Mucosa of gallbladder (tissue), 1 donor: ENCODE measurements at regions not wholly inside any gene's neighbourhood (a gene's known extent, or its start where the extent isn't known, plus 50 kb on each side); places are given as distances from the start of the nearest gene placed in this dataset.

Experiments used
- DNase-seq: peaks from one replicate; pipeline ENCODE4 v3.0.0-alpha.2; 2020; ENCODE audit warnings: low spot score
- donor health status: DM: no; HTN: no; CAD: no.

DNA sequence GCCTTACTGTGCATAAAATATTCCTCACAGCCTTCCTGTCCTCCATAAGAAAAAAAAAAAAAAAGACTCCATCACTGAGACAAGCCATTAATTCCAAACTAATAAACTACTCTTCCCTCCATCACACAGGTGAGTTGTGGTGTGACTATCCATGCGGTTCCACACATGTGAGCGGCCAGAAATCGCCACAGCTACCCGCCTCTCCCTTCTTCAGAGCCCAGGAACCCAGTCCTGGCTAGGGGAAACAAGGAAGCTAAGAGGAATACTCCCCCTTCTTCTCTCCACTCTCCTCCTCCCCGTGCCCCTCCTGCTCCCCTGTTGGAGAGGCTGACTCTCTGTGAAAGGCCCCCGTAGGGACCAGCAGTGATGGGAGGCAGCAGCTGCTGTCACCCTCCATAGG, 128.6 kb upstream of the ARID1B start:
- DNase-seq, result no peak

- no peak for DNase-seq
These were observed 129.2 kb upstream of the ARID1B start for GRCh38 chr6:156647991-156648390.

DNA sequence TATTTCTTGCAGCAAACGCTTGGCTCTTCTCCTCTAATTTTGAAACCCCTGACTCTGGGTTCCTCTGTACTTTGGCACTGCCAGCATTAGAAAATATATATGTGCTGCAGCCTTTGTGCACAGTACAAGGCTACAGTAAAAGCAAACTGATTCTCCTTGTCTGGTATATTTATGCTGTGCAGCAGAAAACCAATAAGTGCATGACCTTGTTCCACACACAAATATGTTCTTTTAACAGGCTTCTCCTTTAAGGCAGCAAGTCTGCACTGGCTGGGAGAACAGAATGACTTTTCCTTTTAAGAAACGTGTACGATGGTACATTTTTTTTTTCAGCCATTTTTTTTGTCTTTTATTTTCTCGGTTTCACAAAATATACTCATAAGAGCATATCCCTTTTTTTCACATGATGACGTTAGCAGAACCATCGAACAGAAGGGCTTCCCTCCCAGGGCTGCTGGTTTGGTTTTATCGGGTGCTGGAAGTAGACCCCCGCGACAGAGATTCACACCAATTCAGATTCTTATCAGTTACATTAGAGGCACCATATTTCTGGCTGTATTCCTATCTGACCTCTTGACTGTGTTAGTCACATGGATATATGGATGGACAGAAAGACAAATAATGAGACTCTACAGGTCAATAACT, 129.9 kb upstream of the ARID1B start:
- no peak for DNase-seq

- DNase-seq, result no peak
These were observed 130.7 kb upstream of the ARID1B start for GRCh38 chr6:156646496-156646895.

DNA sequence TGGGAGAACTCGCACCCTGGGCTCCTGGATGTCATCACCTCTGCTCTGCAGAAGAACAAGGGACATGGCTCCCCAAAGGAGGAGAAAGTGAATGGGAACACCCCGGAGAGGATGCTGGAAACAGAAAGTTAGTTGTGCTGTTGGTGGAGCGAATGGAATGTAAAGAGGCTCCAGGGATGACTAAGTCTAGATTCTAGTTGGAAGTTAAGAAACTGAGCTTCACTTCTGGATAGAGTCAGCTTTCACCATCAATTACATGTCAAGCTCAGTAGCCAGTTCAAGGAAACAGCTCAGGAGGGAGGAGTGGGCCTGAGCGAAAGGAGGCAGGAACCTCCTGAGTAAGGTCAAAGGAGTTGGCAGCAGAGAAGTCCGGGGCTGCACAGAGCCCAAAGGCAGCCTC, 132.1 kb upstream of the ARID1B start:
- DNase-seq, result no peak

DNA sequence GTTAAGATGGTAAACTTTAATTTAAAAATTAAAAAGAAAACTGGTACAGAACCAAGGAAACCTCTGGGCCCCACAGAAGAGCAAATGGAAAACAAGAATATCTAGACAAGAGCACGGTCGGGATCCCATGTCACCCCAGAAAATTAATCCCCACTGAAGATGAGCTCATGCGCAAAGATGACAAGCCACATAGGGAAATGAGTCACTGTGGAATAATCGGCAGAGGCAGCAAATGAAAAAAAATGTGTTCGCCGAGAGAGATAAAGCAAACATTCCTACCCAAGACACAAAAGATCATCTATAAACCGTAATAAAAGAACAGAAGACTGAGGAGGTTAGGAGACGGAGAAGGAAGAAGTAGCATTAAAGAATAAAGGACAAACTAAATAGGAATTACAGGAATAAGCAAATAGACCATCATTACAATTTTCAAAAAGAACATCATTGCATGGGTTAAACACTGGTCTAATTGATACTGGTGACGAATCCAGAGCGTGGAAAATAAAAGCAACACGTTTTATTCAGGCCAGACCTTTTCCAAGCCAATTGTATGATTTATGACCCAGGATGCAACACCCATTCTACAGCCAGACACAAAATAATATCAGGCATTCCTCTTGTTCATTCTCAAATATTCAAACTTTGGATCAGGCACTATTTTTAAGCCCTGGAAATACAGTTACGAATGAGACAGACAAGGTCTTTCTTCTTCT, 138.0 kb upstream of the ARID1B start:
- no peak for DNase-seq

GRCh38 chr6:156638581-156638980, 138.6 kb upstream of the ARID1B start:
- DNase-seq, result no peak

DNA sequence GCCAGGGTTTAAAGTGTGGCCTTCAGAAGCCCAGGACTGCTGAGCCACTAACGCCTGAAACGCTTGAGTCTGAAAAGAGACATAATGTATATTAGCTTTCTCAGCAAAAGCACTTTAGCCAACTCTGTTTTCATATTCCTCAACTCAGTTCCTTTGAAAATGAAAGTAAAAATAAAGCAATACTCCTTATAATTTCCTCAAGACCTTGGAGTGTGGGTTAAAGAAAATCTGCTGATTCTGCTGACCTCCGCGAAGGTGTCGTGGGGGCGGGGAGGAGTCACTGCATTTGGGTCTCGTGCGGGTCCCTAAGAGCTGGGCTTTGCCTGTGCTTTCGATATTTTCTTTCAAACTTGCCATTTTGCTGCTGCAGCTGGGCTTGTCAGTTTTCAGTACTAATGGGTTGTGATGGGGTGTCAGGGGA, 142.2 kb upstream of the ARID1B start:
- no peak for DNase-seq

DNA sequence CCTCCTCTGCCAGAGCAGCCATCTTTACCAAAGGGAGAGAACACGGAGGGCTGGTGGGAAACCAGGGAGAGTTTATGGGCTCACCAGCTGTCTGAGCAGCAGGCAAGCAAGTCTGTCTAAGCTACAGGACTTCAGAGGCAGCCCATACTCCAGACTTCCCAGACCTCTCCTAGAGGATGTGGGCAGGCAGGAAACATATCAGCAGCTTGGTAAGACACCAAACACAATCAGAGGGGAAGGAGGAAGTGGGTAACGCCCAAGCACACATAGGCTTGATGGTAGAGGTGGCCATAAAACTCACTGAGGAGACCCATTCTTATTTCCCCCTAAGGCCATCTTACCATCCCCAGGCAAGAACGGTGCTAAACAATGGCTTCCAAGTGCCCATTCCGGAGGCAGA, 143.1 kb upstream of the ARID1B start:
- DNase-seq, result no peak

GRCh38 chr6:156633291-156633690, 143.9 kb upstream of the ARID1B start:
- DNase-seq, result no peak

DNA sequence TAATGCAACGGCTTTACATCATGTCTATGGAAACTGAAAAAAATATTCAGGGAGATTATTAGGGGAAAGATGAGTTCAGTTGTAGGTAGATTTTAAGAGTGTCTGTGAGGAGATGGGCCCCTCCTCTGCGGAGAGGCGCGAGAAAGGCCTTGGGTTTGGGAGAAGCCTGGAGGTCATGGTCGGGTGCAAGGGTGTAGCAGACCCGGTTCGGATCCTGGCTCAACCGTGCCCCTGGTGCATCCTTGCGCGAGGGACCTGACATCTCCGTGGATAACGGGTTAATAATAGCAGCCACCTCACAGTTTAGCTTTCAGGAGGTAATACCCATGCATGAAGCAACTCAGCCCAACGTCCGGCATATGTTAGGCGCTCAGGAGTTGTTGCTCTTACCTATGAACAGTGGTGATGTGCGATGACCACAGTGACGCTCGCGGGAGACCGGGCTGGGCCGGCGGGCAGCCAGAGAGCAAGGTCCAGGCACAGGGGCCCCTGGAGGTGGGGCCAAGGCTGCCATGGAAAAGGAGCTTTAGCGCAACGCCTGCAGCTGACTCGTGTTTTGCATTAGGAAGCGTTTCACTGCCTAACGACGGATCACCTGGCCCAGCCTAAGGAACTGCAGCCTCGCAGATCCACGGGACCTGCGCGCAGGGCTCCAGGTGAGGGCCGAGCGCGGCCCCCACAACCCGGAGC, 146.4 kb upstream of the ARID1B start:
- DNase-seq, result no peak

GRCh38 chr6:156628805-156629204, 148.4 kb upstream of the ARID1B start:
- DNase-seq, result no peak

DNA sequence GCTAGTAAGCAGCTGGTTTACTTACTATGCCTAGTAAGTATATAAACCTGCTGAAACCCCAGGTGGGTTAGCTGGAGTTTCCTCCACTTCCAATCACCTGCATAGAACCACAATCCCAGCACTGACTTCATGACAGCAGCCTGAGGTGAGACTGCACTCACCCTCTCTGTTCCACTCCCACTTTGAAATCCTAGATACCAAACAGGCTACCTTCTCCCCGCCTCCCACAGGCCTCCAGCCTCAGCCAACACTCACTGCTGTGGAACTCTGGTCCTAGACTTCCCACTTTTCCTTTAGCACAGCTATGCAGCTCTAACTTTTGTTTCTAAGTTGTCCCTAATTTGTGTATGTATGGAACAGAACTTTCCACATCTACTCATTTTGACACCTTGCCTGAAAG, 149.7 kb upstream of the ARID1B start:
- DNase-seq, result no peak

DNA sequence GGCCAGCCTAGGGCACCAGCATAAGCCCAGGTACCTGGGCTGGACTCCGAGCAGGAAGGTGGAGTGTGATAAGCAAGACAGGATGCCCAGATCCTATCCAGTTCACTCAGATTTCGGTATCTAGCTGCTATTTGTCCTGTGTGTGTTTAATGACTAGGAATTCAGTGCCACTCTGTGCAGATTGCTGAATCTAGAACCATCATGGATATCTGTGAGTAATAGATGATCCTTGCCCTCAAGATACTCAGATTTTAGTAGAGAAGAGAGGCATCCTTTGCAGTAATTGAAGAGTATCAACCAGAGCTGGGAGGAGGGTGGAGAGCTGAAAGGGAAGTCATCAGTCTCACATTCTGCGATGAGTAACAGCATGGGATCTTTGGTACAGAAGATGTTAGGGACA, 155.0 kb upstream of the ARID1B start:
- DNase-seq, result no peak

DNA sequence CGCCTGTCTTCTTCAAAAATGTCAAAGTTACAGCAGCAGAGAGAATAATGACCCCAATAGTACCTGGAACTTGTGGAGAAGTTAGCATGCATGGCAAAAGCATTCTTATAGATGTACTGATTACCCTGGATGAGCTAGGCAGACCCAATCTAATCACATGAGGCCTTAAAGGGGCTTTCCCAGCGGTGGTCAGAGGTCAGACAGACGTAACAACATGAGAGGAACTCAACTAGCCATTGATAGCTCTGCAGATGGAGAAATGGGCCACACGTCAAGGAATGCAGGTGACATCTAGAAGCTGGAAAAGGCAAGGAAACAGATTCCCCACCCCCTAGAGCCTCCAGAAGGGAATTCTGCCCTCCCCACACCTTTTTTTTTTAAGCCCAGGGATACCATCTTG, 156.8 kb upstream of the ARID1B start:
- no peak for DNase-seq

DNA sequence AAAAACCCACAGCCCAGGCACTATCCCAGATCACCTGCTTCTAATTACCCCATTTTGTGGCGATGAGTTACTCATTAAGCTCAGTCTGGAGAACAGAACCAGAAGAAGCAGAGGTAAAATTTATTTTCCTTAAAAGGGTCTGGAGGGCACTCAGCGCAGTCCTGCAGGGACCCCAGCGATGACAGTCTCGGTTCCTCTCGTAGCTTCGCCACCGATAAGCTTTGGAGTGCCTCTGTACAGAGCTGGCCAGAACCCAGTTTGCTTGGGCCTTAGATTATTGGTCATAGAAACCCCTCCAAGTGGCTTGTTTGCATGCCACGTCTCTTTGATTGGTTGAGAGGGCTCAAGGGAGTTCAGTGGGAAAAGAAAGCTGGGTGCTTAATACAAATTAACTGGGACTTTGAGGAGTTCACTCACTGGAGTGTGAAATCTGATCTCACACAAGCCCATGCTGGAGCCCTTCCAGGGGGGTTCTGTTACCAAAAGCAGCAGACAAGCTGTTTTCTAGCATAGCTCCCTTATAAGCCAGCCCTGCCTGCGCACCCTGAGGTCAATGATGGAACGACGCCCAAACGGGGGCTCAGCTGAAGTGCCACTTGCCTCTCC, 158.5 kb upstream of the ARID1B start:
- no peak for DNase-seq

- DNase-seq, result no peak
These were observed 159.2 kb upstream of the ARID1B start for GRCh38 chr6:156617941-156618340.

GRCh38 chr6:156617376-156617775, 159.8 kb upstream of the ARID1B start:
- peak; percentile 81 for DNase-seq

GRCh38 chr6:156616495-156616894, 160.7 kb upstream of the ARID1B start:
- no peak for DNase-seq

- DNase-seq, result no peak
These were observed 163.2 kb upstream of the ARID1B start for GRCh38 chr6:156613996-156614395.

- DNase-seq, result no peak
These were observed 164.8 kb upstream of the ARID1B start for GRCh38 chr6:156612361-156612760.

GRCh38 chr6:156602066-156602385, 175.2 kb upstream of the ARID1B start:
- DNase-seq, result no peak
